Neutrophil (primary cell): ENCODE measurements at regions not wholly inside any gene's neighbourhood (a gene's known extent, or its start where the extent isn't known, plus 50 kb on each side); places are given as distances from the start of the nearest gene placed in this dataset.

ENCODE experiments used
- H3K27ac ChIP-seq: fragments of 200-600 bp; sonication (generic); 2 replicates; pipeline ENCODE4 v1.5.1; 2016; ENCODE audit warnings: mild to moderate bottlenecking, moderate library complexity
- H3K27me3 ChIP-seq: fragments of 200-600 bp; sonication (generic); 2 replicates; pipeline ENCODE4 v1.6.0; 2016; ENCODE audit warnings: mild to moderate bottlenecking
- H3K36me3 ChIP-seq: fragments of 200-600 bp; sonication (generic); 2 replicates; pipeline ENCODE4 v1.5.1; 2017
- H3K4me1 ChIP-seq, 2 experiments: fragments of 200-600 bp in 1 of 2; sonication (generic) in 1 of 2; 1 replicate in 1 of 2; 2 replicates in 1 of 2; pipeline versions ENCODE4 v1.5.1 to v1.6.1; 2013 to 2016; ENCODE audit warnings: low read depth in 1 of 2, low read length in 1 of 2, mild to moderate bottlenecking in 1 of 2, moderate library complexity in 1 of 2; ENCODE audit not compliant: control insufficient read depth in 1 of 2, insufficient read depth in 1 of 2
- H3K4me3 ChIP-seq, 2 experiments: fragments of 200-600 bp in 1 of 2; sonication (generic) in 1 of 2; 1 replicate in 1 of 2; 2 replicates in 1 of 2; pipeline ENCODE4 v1.5.1; 2013 to 2016; ENCODE audit warnings: low read depth in 1 of 2, low read length in 1 of 2, mild to moderate bottlenecking in 1 of 2, moderate library complexity in 1 of 2
- H3K9me3 ChIP-seq: fragments of 200-600 bp; sonication (generic); 2 replicates; pipeline ENCODE4 v1.5.1; 2016
- CTCF ChIP-seq: fragments of 200-600 bp; sonication (generic); IDR thresholded peaks from 2 replicates; pipeline ENCODE4 v1.5.1; 2016; ENCODE audit warnings: antibody characterized with exemption

- Histone ChIP-seq H3K9me3 (no peaks in the 10 kb centered on the region), H3K4me3 (no peak overlapping the region), H3K36me3 (no peaks in the 10 kb centered on the region), H3K27me3 (no peaks in the 10 kb centered on the region), H3K27ac (no peak overlapping the region), H3K4me1 (no peaks in the 10 kb centered on the region)
- no peak for TF ChIP-seq CTCF
These were observed 97.9 kb upstream of the ATL2 start for GRCh38 chr2:38474715-38475566.

- Histone ChIP-seq H3K4me3 (no peak overlapping the region), H3K36me3 (no peaks in the 10 kb centered on the region), H3K9me3 (no peaks in the 10 kb centered on the region), H3K27ac (no peak overlapping the region), H3K27me3 (no peaks in the 10 kb centered on the region), H3K4me1 (no peaks in the 10 kb centered on the region)
- no peak for TF ChIP-seq CTCF
These were observed 97.0 kb upstream of the ATL2 start for GRCh38 chr2:38474021-38474456.

- no peak overlapping the region for H3K27ac ChIP-seq
- no peaks in the 10 kb centered on the region for H3K4me1 ChIP-seq
- no peaks in the 10 kb centered on the region for H3K9me3 ChIP-seq
- H3K27me3 ChIP-seq, result no peaks in the 10 kb centered on the region
- no peak overlapping the region for H3K4me3 ChIP-seq
- H3K36me3 ChIP-seq, result no peaks in the 10 kb centered on the region
- TF ChIP-seq CTCF, result no peak
These were observed 96.4 kb upstream of the ATL2 start for GRCh38 chr2:38473333-38474005.

- no peaks in the 10 kb centered on the region for H3K27me3 ChIP-seq
These were observed 93.0 kb upstream of the ATL2 start for GRCh38 chr2:38470115-38470514.

More at GRCh38 chr2:38470115-38470514, 93.0 kb upstream of the ATL2 start:
- no peak overlapping the region for H3K27ac ChIP-seq
- no peak for TF ChIP-seq CTCF
- H3K36me3 ChIP-seq, result no peaks in the 10 kb centered on the region
- H3K4me1 ChIP-seq, result no peaks in the 10 kb centered on the region
- no peak overlapping the region for H3K4me3 ChIP-seq
- no peaks in the 10 kb centered on the region for H3K9me3 ChIP-seq
